Medulla oblongata (tissue), 1 donor: ENCODE measurements at regions not wholly inside any gene's neighbourhood (a gene's known extent, or its start where the extent isn't known, plus 50 kb on each side); places are given as distances from the start of the nearest gene placed in this dataset.
"Not testable (repeated sequence)": the region's sequence is repeated elsewhere in the genome, so short reads cannot be mapped to it uniquely, and the experiment has no call there.

Experiments used
- DNase-seq: peaks from one replicate; pipeline ENCODE4 v3.0.0-alpha.2; 2015; ENCODE audit errors: extremely low spot score

GRCh38 chr2:239605409-239605808 is 204.6 kb upstream of the HDAC4 start:
- DNase-seq, result no peak

GRCh38 chr2:239604861-239605260 is 204.0 kb upstream of the HDAC4 start:
- no peak for DNase-seq

GRCh38 chr2:239603411-239604356 is 202.9 kb upstream of the HDAC4 start:
- no peak for DNase-seq

GRCh38 chr2:239602290-239603282 is 201.8 kb upstream of the HDAC4 start:
- DNase-seq, result no peak

- DNase-seq, result no peak
These were observed 201.1 kb upstream of the HDAC4 start for GRCh38 chr2:239601880-239602279.

- no peak for DNase-seq
These were observed 200.5 kb upstream of the HDAC4 start for GRCh38 chr2:239601201-239601851.

- DNase-seq, result no peak
These were observed 199.8 kb upstream of the HDAC4 start for GRCh38 chr2:239600650-239601049.

- DNase-seq, result no peak
These were observed 199.3 kb upstream of the HDAC4 start for GRCh38 chr2:239600001-239600593.

- DNase-seq, result no peak
These were observed 198.5 kb upstream of the HDAC4 start for GRCh38 chr2:239599299-239599698.

GRCh38 chr2:239598732-239599090 is 197.9 kb upstream of the HDAC4 start:
- no peak for DNase-seq

GRCh38 chr2:239598011-239598731 is 197.4 kb upstream of the HDAC4 start:
- DNase-seq, result no peak

GRCh38 chr2:239597216-239597615 is 196.4 kb upstream of the HDAC4 start:
- DNase-seq, result no peak

GRCh38 chr2:239596792-239597191 is 196.0 kb upstream of the HDAC4 start:
- DNase-seq, result no peak

- DNase-seq, result no peak
These were observed 195.4 kb upstream of the HDAC4 start for GRCh38 chr2:239596253-239596652.

- DNase-seq, result no peak
These were observed 194.9 kb upstream of the HDAC4 start for GRCh38 chr2:239595726-239596125.

- DNase-seq, result no peak
These were observed 194.2 kb upstream of the HDAC4 start for GRCh38 chr2:239594772-239595608.

GRCh38 chr2:239594019-239594771 is 193.4 kb upstream of the HDAC4 start:
- no peak for DNase-seq

- DNase-seq, result no peak
These were observed 192.6 kb upstream of the HDAC4 start for GRCh38 chr2:239593455-239593854.

- DNase-seq, result not testable (repeated sequence)
These were observed 191.9 kb upstream of the HDAC4 start for GRCh38 chr2:239592629-239593290.
